CD4-positive, alpha-beta T cell (primary cell): ENCODE measurements at regions not wholly inside any gene's neighbourhood (a gene's known extent, or its start where the extent isn't known, plus 50 kb on each side); places are given as distances from the start of the nearest gene placed in this dataset.

Experiments
- ATAC-seq: fragments of 200-7000 bp; cut with Tn5 transposase; one replicate; pipeline ENCODE4 v1.10.0; 2022; ENCODE audit warnings: mild to moderate bottlenecking; ENCODE audit not compliant: poor library complexity
- CTCF ChIA-PET: fragments of 350-600 bp; sonication (Branson Sonifier 250); formaldehyde crosslinking; loops from one replicate; lab custom pipeline; 2021; ENCODE audit warnings: antibody characterized with exemption, inconsistent platforms; lab: Charles Lee
- POLR2A ChIA-PET: fragments of 350-600 bp; sonication (Branson Sonifier 250); formaldehyde crosslinking; loops from one replicate; lab custom pipeline; 2021; ENCODE audit warnings: antibody characterized with exemption, inconsistent platforms; lab: Charles Lee
- DNase-seq, 14 experiments: peaks; one replicate each; pipeline ENCODE4 v3.0.0-alpha.2; 2013 to 2020; ENCODE audit warnings: mixed read lengths in 2 of 14
- H3K27ac ChIP-seq, 2 donors: one replicate each; pipeline versions ENCODE4 v1.5.1 to v1.7.0; 2013; ENCODE audit warnings: low read length in 2 of 2, low read depth in 1 of 2, mild to moderate bottlenecking in 1 of 2
- H3K27me3 ChIP-seq, 2 experiments: 1 replicate in 1 of 2; 2 replicates in 1 of 2; pipeline versions ENCODE4 v1.6.1 to v1.7.0; 2013; ENCODE audit warnings: low read length in 2 of 2, control low read depth in 1 of 2, mild to moderate bottlenecking in 1 of 2, moderate library complexity in 1 of 2; ENCODE audit not compliant: insufficient read depth in 2 of 2, control insufficient read depth in 1 of 2
- H3K36me3 ChIP-seq: one replicate; pipeline ENCODE4 v1.6.1; 2013; ENCODE audit warnings: low read length, control low read depth; ENCODE audit not compliant: insufficient read depth
- H3K4me1 ChIP-seq: one replicate; pipeline ENCODE4 v1.6.1; 2013; ENCODE audit warnings: low read length, control low read depth; ENCODE audit not compliant: insufficient read depth
- H3K4me3 ChIP-seq: one replicate; pipeline ENCODE4 v1.5.1; 2013; ENCODE audit warnings: mild to moderate bottlenecking, low read length, moderate library complexity
- H3K9me3 ChIP-seq, 2 experiments: 1 replicate in 1 of 2; 2 replicates in 1 of 2; pipeline versions ENCODE4 v1.6.1 to v1.7.0; 2013; ENCODE audit warnings: low read length in 2 of 2, mild to moderate bottlenecking in 2 of 2, control low read depth in 1 of 2, moderate library complexity in 1 of 2; ENCODE audit not compliant: control insufficient read depth in 1 of 2, insufficient read depth in 1 of 2
- H3K27ac Mint-ChIP-seq: one replicate; pipeline ENCODE4 v1.8.0; 2020; ENCODE audit warnings: mixed read lengths
- H3K27me3 Mint-ChIP-seq: one replicate; pipeline ENCODE4 v1.8.0; 2021; ENCODE audit warnings: mixed read lengths
- H3K36me3 Mint-ChIP-seq: one replicate; pipeline ENCODE4 v1.8.0; 2021; ENCODE audit warnings: low read depth, mixed read lengths
- H3K4me1 Mint-ChIP-seq: one replicate; pipeline ENCODE4 v1.8.0; 2021; ENCODE audit warnings: low read depth, mixed read lengths
- H3K4me3 Mint-ChIP-seq: one replicate; pipeline ENCODE4 v1.8.0; 2020; ENCODE audit warnings: mild to moderate bottlenecking, mixed read lengths
- H3K9me3 Mint-ChIP-seq: one replicate; pipeline ENCODE4 v1.8.0; 2020; ENCODE audit warnings: mixed read lengths
- CTCF ChIP-seq: fragments of 200-600 bp; IDR thresholded peaks from one replicate; pipeline ENCODE4 v1.8.0; 2022; ENCODE audit warnings: antibody characterized with exemption, mild to moderate bottlenecking
- intact Hi-C, 2 experiments: fragments of 100-400 bp; cut with DNase I in 1 of 2; cut with micrococcal nuclease in 1 of 2; formaldehyde crosslinking; loops; one replicate each; pipeline versions ENCODE4 v1.15.1 to v1.9.0; 2023 to 2025; cut with DNase I, micrococcal nuclease

DNA sequence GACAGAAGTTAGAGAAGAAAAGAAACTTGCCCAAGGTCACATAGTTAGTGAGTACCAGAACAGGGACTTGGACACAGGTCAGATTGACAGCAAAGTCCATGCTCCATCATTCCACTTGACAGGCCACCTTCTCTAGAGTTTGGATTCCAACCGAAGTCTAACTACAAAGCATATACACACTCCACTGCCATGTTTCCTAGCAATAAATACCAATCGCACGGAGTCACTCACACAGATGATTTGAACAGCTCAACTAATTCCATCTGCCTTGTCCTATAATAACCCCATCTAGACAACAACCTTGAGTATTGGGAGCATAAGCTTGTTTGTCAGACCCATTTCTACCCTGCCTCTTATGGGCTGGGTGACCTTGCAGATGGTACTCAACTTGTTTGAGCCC lies 334.6 kb upstream of the MGAT5 start:
- intact Hi-C loops: no loop called here
- no peak overlapping the region for H3K27ac ChIP-seq
- Mint-ChIP-seq H3K36me3 (no peaks in the 10 kb centered on the region), H3K4me1 (no peaks in the 10 kb centered on the region), H3K27ac (no peak overlapping the region), H3K27me3 (peaks cover 25% of the 10 kb centered on the region), H3K9me3 (peaks cover 2% of the 10 kb centered on the region), H3K4me3 (no peak overlapping the region)
- no peak for ATAC-seq
- DNase-seq: no peak
- H3K4me1 ChIP-seq: no peaks in the 10 kb centered on the region
- no peak overlapping the region for H3K4me3 ChIP-seq
- TF ChIP-seq CTCF: no peak
- no peaks in the 10 kb centered on the region for H3K36me3 ChIP-seq
- H3K27me3 ChIP-seq: no peaks in the 10 kb centered on the region
- H3K9me3 ChIP-seq: no peaks in the 10 kb centered on the region
- ChIA-PET POLR2A (no interaction called here), CTCF (no interaction called here)

GRCh38 chr2:133927894-133928293 lies 326.0 kb upstream of the MGAT5 start:
- ATAC-seq (no peak), DNase-seq (no peak)
- no peak overlapping the region for H3K27ac Mint-ChIP-seq
- no peaks in the 10 kb centered on the region for H3K27me3 ChIP-seq
- no peak overlapping the region for H3K27ac ChIP-seq
- H3K36me3 ChIP-seq: no peaks in the 10 kb centered on the region
- H3K9me3 ChIP-seq: no peaks in the 10 kb centered on the region
- H3K4me1 ChIP-seq: no peaks in the 10 kb centered on the region
- POLR2A ChIA-PET: no interaction called here
- H3K4me3 ChIP-seq: no peak overlapping the region
- no peaks in the 10 kb centered on the region for H3K4me1 Mint-ChIP-seq
- TF ChIP-seq CTCF: no peak
- no peaks in the 10 kb centered on the region for H3K36me3 Mint-ChIP-seq
- no peaks in the 10 kb centered on the region for H3K9me3 Mint-ChIP-seq
- intact Hi-C loops: no loop called here
- H3K27me3 Mint-ChIP-seq: peaks cover 27% of the 10 kb centered on the region
- H3K4me3 Mint-ChIP-seq: no peak overlapping the region
- CTCF ChIA-PET: no interaction called here

- Histone ChIP-seq H3K27me3 (peaks cover 0 to 3% of the 10 kb centered on the region in 2 experiments), H3K4me3 (no peak overlapping the region), H3K4me1 (no peaks in the 10 kb centered on the region), H3K9me3 (no peaks in the 10 kb centered on the region), H3K36me3 (no peaks in the 10 kb centered on the region), H3K27ac (no peak overlapping the region)
- ChIA-PET POLR2A (no interaction called here), CTCF (no interaction called here)
- H3K9me3 Mint-ChIP-seq: no peaks in the 10 kb centered on the region
- ATAC-seq (no peak), DNase-seq (no peak)
- H3K27me3 Mint-ChIP-seq: peaks cover 30% of the 10 kb centered on the region
- H3K4me3 Mint-ChIP-seq: no peak overlapping the region
- H3K36me3 Mint-ChIP-seq: no peaks in the 10 kb centered on the region
- no peaks in the 10 kb centered on the region for H3K4me1 Mint-ChIP-seq
- H3K27ac Mint-ChIP-seq: no peak overlapping the region
- intact Hi-C loops: no loop called here
- TF ChIP-seq CTCF: no peak
Measured at GRCh38 chr2:133936096-133936495, 317.8 kb upstream of the MGAT5 start.
